ENCODE measurements at regions not wholly inside any gene's neighbourhood (a gene's known extent, or its start where the extent isn't known, plus 50 kb on each side); places are given as distances from the start of the nearest gene placed in this dataset.

GRCh38 chr15:67953299-67953698 lies 100.8 kb upstream of the PIAS1 start:
- Histone ChIP-seq H3K36me3 (no peaks in the 10 kb centered on the region), H3K4me1 (peaks cover 15% of the 10 kb centered on the region), H3K4me2 (no peak overlapping the region), H3K9ac (no peak overlapping the region), H3K27ac (no peak overlapping the region), H4K20me1 (no peaks in the 10 kb centered on the region), H3K9me3 (peaks cover 9% of the 10 kb centered on the region), H3K4me3 (no peak overlapping the region), H3K27me3 (no peaks in the 10 kb centered on the region)
- TF ChIP-seq Cebpa-rat (IDR thresholded peaks at IDR 0.05) = no peak

GRCh38 chr15:67955252-67955651 lies 98.9 kb upstream of the PIAS1 start:
- no peak overlapping the region for H3K9ac ChIP-seq
- no peak overlapping the region for H3K4me3 ChIP-seq
- no peaks in the 10 kb centered on the region for H3K27me3 ChIP-seq
- peaks cover 15% of the 10 kb centered on the region for H3K4me1 ChIP-seq
- H3K9me3 ChIP-seq = peaks cover 7% of the 10 kb centered on the region
- H4K20me1 ChIP-seq = no peaks in the 10 kb centered on the region
- peak overlapping the region; percentile 50 for H3K4me2 ChIP-seq
- H3K27ac ChIP-seq = no peak overlapping the region
- no peak for TF ChIP-seq Cebpa-rat (IDR thresholded peaks at IDR 0.05)
- no peaks in the 10 kb centered on the region for H3K36me3 ChIP-seq

GRCh38 chr15:67957435-67958132 lies 96.5 kb upstream of the PIAS1 start:
- Histone ChIP-seq H3K9ac (no peak overlapping the region), H3K4me2 (no peak overlapping the region), H4K20me1 (no peaks in the 10 kb centered on the region), H3K27me3 (no peaks in the 10 kb centered on the region), H3K9me3 (peaks cover 6% of the 10 kb centered on the region; the same call in 1 of the 2 replicates), H3K4me1 (peaks cover 15% of the 10 kb centered on the region), H3K4me3 (no peak overlapping the region), H3K36me3 (no peaks in the 10 kb centered on the region), H3K27ac (no peak overlapping the region)
- no peak for TF ChIP-seq Cebpa-rat (IDR thresholded peaks at IDR 0.05)

- Histone ChIP-seq H3K9ac (no peak overlapping the region; the same call in 1 of the 2 replicates), H3K9me3 (no peaks in the 10 kb centered on the region), H3K27ac (no peak overlapping the region), H4K20me1 (no peaks in the 10 kb centered on the region), H3K4me1 (peaks cover 13% of the 10 kb centered on the region), H3K36me3 (no peaks in the 10 kb centered on the region), H3K4me2 (peak overlapping the region; percentile 69), H3K27me3 (no peaks in the 10 kb centered on the region), H3K4me3 (0 out of 2 replicates have a peak overlapping the region, but pooled peaks have one; percentile 19)
- TF ChIP-seq Cebpa-rat (IDR thresholded peaks at IDR 0.05) = no peak
Measured at GRCh38 chr15:67967871-67968431, 86.2 kb upstream of the PIAS1 start.

GRCh38 chr15:67968564-67968963 lies 85.6 kb upstream of the PIAS1 start:
- Histone ChIP-seq H3K27ac (no peak overlapping the region), H3K9ac (no peak overlapping the region; the same call in 1 of the 2 replicates), H3K4me2 (peak overlapping the region; percentile 69), H3K4me1 (peaks cover 13% of the 10 kb centered on the region), H3K27me3 (no peaks in the 10 kb centered on the region), H3K36me3 (no peaks in the 10 kb centered on the region), H4K20me1 (no peaks in the 10 kb centered on the region), H3K4me3 (no peak overlapping the region), H3K9me3 (no peaks in the 10 kb centered on the region)
- TF ChIP-seq Cebpa-rat (IDR thresholded peaks at IDR 0.05) = no peak

GRCh38 chr15:67968966-67969365 lies 85.1 kb upstream of the PIAS1 start:
- H3K9me3 ChIP-seq = no peaks in the 10 kb centered on the region
- no peak overlapping the region for H3K27ac ChIP-seq
- peak overlapping the region; percentile 69; the same call in 1 of the 2 replicates for H3K4me2 ChIP-seq
- TF ChIP-seq Cebpa-rat (IDR thresholded peaks at IDR 0.05) = no peak
- peaks cover 13% of the 10 kb centered on the region for H3K4me1 ChIP-seq
- H3K9ac ChIP-seq = no peak overlapping the region
- no peaks in the 10 kb centered on the region for H4K20me1 ChIP-seq
- H3K4me3 ChIP-seq = no peak overlapping the region
- H3K27me3 ChIP-seq = no peaks in the 10 kb centered on the region
- no peaks in the 10 kb centered on the region for H3K36me3 ChIP-seq

GRCh38 chr15:67969892-67970291 lies 84.2 kb upstream of the PIAS1 start:
- Histone ChIP-seq H3K36me3 (no peaks in the 10 kb centered on the region), H3K4me1 (peaks cover 13% of the 10 kb centered on the region), H3K4me3 (no peak overlapping the region), H3K27ac (no peak overlapping the region), H3K27me3 (no peaks in the 10 kb centered on the region), H3K4me2 (no peak overlapping the region), H3K9ac (no peak overlapping the region), H4K20me1 (no peaks in the 10 kb centered on the region), H3K9me3 (no peaks in the 10 kb centered on the region)
- TF ChIP-seq Cebpa-rat (IDR thresholded peaks at IDR 0.05) = no peak

GRCh38 chr15:67972377-67972776 lies 81.7 kb upstream of the PIAS1 start:
- H3K4me3 ChIP-seq = no peak overlapping the region
- no peak overlapping the region for H3K9ac ChIP-seq
- TF ChIP-seq Cebpa-rat (IDR thresholded peaks at IDR 0.05) = no peak
- H3K27ac ChIP-seq = no peak overlapping the region
- no peaks in the 10 kb centered on the region for H3K27me3 ChIP-seq
- no peaks in the 10 kb centered on the region for H4K20me1 ChIP-seq
- H3K36me3 ChIP-seq = no peaks in the 10 kb centered on the region
- H3K9me3 ChIP-seq = no peaks in the 10 kb centered on the region
- no peak overlapping the region for H3K4me2 ChIP-seq
- peaks cover 13% of the 10 kb centered on the region for H3K4me1 ChIP-seq

- 0 out of 2 replicates have a peak, but pooled peaks cover under 1% of the 10 kb centered on the region for H3K4me1 ChIP-seq
- no peaks in the 10 kb centered on the region for H3K9me3 ChIP-seq
- H3K4me3 ChIP-seq = no peak overlapping the region
- H3K4me2 ChIP-seq = no peak overlapping the region
- TF ChIP-seq Cebpa-rat (IDR thresholded peaks at IDR 0.05) = no peak
- H3K9ac ChIP-seq = no peak overlapping the region
- no peaks in the 10 kb centered on the region for H3K27me3 ChIP-seq
- no peak overlapping the region for H3K27ac ChIP-seq
- H3K36me3 ChIP-seq = no peaks in the 10 kb centered on the region
- no peaks in the 10 kb centered on the region for H4K20me1 ChIP-seq
Measured at GRCh38 chr15:67973846-67974245, 80.3 kb upstream of the PIAS1 start.

- Histone ChIP-seq H3K36me3 (no peaks in the 10 kb centered on the region), H3K4me2 (no peak overlapping the region), H4K20me1 (no peaks in the 10 kb centered on the region), H3K4me3 (no peak overlapping the region), H3K4me1 (no peaks in the 10 kb centered on the region), H3K27ac (no peak overlapping the region), H3K9me3 (no peaks in the 10 kb centered on the region), H3K27me3 (no peaks in the 10 kb centered on the region), H3K9ac (no peak overlapping the region)
- TF ChIP-seq Cebpa-rat (IDR thresholded peaks at IDR 0.05) = no peak
Measured at GRCh38 chr15:67976506-67977073, 77.5 kb upstream of the PIAS1 start.
